RPMI8226 (cell line): ENCODE measurements at regions not wholly inside any gene's neighbourhood (a gene's known extent, or its start where the extent isn't known, plus 50 kb on each side); places are given as distances from the start of the nearest gene placed in this dataset.
"Not testable (repeated sequence)": the region's sequence is repeated elsewhere in the genome, so short reads cannot be mapped to it uniquely, and the experiment has no call there.

ENCODE experiments used
- DNase-seq: peaks from one replicate; pipeline ENCODE4 v3.0.0-alpha.2; 2015

DNA sequence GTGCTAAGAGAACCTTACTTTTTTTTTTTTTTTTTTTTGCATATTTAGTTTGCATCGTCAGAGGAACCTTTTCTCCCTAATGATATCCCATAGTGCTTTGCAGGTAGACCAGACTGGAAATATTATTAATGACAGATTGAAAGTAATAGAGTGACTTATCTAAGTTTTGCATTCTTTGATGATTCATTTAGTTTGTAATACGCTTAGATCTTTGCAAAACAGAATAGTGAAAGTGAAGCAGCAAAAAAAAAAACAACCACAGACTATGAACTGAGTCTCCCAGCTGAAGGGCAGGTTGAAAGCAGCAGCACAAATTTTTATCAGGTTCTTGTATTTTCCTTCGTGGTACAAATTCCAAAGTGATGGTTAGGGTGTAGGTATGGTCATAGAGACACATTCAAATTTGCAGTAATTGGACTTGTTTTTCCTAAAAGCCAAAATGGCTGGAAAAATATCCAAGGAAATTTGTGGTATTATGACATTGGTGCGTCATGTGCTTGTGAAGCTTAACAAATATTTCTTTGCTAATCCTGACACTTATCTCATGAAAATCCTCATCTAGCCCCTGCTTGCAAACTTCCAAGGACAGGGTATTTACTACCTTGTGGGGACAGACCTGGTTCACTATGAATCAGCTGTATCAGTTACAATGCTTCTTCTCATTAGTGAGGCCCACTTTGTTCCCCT, 81.8 kb upstream of the CREB5 start:
- DNase-seq, result no peak

DNA sequence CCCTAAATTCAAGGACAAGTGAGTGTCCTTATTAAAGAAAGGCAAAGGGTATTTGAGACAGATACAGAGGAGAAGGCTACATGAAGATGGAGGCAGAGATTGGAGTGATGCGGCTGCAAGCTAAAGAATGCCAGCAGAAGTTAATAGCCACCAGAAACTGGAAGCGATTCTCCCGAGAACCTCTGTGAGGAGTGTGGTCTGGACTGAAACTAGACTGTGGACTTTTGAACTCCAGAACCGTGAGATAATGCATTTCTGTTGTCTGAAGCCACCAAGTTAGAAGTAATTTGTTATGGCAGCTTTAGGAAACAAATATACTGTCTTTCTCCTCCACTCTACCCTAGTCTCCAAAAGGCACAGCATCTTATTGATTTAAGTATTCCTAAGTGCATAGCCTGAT, 80.3 kb upstream of the CREB5 start:
- DNase-seq, result peak; percentile 9

DNA sequence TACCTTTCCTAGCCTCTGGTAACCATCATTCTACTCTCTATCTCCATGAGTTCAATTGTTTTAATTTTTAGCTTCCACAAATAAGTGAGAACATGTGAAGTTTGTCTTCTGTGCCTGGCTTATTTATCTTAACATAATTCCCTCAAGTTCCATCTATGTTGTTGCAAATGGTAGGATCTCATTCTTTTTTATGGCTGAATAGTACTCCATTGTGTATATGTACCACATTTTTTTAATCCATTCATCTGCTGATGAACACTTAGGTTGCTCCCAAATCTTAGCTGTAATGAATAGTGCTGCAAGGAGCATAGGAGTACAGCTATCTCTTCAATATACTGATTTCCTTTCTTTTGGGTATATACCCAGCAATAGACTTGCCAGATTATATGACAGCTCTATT, 78.8 kb upstream of the CREB5 start:
- not testable (repeated sequence) for DNase-seq

DNA sequence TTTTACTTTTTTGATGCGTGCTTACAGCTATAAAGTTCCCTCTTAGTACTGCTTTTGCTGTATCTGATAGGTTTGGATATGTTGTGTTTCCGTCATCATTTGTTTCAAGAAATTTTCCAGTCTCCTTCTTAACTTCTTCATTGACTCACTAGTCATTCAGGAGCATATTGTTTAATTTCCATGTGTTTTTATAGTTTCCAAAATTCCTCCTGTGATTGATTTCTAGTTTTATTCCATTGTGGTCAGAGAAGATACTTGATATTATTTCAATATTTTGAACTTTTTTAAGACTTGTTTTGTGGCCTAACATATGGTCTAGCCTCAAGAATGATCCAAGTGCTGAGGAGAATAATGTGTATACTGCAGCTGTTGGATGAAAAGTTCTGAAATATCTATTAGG, 75.5 kb upstream of the CREB5 start:
- no peak for DNase-seq

DNA sequence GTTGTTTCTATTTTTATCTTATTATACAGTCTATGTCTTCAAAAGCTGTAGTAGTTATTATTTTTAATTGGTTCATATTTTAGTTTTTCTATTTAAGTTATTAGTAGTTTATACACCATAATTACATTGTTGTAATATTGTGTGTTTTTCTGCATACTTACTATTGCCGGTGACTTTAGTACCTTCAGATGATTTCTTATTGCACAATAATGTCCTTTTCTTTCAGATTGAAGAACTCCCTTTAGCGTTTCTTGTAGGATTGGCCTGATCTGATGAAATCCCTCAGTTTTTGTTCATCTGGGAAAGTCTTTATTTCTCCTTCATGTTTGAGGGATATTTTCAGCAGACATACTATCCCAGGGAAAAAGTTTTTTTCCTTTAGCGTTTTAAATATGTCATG, 74.3 kb upstream of the CREB5 start:
- no peak for DNase-seq

DNA sequence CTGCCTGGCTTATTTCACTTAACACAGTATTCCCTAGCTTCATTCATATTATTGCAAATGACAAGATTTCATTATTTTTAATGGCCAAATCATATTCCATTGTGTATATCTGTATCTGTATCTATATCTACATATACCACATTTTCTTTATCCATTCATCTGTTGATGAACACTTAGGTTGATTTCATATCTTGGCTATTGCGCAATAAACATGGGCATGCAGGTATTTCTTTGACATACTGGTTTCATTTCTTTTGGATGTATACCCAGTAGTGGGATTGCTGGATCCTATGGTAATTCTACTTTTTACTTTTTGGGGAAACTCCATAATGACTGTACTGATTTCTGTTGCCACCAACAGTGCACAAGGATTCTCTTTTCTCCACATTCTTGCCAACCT, 68.9 kb upstream of the CREB5 start:
- DNase-seq, result no peak

DNA sequence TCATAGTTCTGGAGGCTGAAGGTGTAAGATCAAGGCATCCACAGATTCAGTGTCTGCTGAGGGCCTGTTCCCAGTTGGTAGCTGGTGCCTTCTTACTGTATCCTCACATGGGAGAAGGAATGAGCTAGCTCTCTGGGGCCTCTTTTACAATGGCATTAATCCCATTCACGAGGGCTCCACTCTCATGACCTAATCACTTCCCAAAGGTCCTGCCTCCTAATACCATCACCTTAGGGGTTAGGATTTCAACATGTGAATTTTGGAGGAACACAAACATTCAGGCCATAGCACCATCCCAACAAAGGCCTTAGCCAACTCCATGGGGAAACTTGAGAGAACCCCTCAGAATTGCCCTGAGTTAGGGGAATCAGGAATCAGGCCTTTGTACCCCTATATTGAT, 66.1 kb upstream of the CREB5 start:
- no peak for DNase-seq

DNA sequence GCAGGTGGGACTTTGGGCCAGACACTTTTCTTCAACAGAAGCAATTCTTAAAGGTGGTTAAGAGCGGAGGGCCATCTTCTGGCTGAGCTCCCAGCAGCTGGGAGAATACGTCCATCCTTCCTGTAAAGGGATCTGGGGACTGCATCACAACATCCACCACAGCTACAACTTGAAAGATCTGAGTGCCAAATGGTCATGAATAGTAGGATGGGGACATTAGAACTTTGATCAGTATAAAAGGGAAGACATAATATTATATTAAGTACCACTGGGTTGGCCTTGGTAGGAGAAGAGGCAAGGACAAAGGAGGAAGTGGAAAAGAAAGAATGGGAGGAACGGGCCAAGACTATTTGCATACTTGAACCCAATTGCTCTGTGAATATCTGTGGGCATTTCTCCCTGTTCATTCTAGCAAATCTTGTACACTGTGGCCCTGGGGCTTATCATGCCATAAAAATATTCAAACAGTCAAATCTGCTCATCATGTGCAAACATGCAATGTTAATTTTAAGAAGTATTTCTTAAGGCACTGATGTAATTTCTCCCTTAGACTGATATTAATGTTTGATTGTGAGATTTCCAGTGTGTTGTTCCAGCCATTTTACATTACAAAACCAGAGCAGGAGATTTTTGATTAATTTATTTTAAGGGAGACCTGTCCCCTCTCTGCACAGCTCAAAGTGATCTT, 65.5 kb upstream of the CREB5 start:
- DNase-seq, result no peak

DNA sequence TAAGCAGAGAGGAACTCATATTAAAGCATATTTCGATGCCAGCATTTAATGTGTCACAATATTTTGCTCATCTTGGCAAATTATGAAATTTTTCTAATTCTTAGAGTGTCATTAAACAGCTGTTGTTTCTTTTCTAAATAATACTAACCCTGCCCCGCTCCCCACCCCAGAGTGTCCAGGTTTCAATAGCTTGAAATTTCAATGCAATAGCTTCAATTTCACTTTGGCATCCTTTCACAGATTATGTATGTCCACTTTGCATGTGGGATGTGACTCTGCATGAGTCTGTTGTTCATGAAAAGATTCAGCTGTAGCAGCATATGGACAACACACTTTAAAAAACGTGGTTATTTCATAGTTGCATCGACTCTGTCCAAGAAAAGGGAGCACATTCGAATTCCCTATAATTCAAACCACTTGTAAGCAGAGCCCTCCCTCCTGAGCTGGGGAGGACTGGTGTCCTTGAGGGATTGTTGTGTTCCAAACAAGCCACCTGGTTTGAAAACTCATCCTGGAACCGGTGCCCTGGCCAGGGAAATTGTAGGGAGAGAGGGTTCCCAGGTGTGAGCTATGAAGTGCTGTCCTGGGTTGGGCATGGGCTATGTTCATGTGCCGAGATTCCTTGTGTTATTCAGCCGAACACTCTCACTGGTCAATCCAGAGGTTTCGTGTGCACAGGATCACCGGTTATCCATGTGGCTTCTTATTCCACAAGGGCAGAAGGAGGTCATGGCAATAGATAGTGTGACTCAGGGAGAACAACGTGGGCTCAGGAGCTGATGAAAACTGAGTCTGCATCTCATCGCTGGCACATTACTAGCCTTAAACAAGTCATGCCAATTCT, 64.6 kb upstream of the CREB5 start:
- no peak for DNase-seq

DNA sequence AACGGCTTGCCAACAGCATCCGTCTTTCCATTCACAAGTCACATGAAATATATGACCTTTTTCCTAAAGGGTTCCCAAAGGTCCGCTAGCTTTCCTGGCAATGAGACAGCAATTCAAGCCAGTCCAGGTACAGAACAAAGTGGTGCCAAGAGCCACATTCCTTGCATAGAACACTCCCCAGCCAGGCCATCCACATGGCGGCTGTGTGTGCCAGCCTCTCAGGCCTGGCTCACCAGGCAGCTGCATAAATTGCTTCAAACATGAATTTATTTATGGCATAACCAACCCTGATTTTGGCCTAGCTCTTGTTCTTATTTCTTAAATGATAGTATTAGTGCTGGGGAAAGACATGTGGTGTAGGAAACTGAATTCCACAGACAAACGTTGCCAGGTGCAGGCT, 63.7 kb upstream of the CREB5 start:
- no peak for DNase-seq

DNA sequence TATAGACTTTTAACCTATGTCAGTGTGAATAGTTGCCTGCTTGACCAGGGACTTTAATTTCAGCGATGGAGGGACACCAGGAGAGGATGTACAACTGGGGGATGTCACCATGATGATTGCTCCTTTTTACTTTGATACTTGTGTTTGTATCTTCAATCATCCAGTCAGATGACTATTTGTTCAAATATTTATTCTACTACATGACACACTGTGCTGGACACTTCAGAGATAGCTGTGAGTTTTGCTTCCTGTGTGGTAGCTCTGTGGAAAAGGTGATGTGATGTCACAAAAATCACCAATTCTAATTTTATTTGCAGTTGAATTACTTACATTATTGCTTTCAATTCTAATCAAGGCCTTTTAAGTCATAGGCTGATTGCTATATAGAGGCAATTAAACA, 62.7 kb upstream of the CREB5 start:
- DNase-seq, result no peak

DNA sequence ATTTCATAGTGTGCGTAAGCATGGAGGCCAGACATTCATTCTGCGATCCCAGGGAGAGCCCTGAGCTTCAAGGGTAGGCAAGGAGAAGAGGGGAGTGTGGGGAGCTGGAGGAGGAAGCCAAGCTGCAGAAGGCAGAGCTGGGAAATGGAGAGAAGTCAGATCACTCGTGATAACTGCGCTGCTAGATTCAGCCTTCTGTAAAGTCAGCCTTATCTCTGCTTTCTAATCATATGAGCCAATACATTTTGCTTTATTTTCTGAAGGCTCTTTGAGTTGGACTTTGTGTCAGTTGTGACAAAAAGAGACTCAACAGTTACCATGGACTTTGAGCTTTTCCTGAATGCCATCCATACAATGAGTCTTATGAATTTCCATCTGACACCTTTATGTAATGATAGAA, 61.7 kb upstream of the CREB5 start:
- DNase-seq, result no peak

DNA sequence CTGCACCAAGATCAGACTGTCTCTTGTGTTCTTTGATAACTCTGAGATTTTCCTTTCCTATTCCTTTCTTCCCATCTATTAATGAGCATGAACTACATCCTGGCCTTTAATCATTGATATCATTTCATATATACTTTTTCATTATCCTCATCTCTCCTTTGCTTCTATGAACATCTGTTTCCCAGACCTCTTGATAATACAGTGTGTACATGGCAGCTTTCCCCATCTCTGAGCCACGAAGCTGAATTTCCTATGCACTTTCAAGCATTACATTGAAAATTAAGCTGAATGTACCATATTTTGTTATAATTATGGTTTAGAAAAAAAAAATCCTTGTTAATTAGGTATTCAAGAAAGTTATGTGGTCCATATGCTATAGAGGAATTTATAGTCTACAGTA, 60.9 kb upstream of the CREB5 start:
- no peak for DNase-seq

DNA sequence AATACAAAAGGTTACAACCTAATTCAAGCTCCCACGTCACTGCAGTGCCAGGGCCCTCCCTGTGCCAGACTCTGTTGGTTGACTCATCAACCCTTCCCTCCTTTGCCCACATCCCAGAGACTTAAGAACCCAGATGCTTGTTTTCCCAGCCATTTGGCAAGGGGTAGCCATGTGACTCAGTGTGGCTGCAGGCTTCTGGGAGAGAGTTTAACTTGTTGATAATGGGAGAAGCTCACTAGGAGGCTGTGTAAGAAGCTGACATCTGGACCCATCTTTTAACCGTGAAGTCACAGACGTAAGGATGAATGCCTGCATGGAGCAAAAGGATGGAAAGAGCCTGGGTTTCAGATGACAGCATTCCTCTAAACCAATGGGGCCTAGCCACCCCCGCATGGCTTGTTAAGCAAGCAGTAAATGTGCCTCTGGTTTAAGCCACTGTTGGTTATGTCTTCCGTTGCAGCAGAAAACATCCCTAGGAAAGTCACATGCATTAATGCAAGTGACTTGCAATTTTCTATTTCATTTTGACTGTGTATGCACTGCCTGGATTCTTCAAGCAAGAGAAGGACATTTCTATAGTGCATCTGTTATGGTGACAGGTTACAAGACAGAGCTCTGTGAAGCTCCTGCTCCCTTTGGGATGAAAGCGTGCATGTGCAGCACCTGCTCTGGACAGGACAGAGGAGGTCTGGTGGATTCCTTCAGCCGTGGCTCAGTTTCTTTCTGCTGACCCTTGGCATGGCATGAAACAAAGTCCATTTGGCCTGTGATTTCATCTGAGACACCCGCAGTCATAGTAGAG, 57.5 kb upstream of the CREB5 start:
- no peak for DNase-seq

DNA sequence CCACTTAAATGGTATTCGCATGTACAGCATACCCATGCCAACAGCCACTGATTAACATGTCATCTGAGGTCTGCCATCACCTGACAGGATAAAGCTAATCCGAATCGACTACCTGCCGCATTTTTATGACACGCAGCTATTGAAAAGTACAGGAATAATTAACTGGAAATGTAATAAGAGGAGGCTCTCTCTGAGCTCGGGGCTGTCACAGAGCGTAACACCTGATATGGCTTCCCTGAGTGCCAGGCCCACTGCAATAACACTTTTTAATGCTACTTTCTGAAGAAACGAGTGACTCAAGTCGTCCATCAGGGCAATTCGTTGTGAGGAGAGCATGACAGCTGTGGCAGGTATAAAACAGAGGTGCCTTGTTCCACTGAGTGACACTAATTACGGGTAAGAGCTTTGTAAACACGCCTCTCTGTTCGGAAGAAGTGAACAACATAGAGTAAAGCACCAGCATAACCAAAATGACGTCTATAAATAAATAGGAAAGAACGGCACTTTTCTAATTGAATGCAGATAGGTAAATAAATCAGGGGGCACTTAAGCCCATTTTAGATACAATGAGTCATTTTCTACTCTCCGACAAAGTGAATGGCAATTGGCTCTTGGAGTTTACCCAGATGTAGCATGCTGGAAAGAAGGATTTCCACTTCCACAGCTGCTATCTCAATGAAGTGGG, 56.5 kb upstream of the CREB5 start:
- DNase-seq, result no peak

DNA sequence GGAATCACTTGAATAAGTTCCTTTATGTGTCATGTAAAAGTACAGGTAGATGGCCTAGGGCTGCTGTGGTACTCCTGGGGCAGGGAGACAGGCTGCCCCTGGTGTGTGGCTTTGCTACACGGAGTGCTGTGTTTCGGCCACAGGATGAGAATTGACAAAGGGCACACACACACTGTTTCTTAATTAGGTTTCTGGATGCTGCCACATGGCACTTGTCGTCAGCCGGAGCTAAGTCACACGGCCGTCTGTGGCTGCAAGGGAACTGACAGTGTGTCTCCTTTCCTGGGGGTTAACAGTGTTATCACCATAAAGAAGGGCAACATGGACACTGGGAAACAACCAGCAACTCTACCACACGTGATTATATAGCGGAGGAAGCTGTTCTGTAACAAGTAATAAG, 55.7 kb upstream of the CREB5 start:
- DNase-seq, result no peak

DNA sequence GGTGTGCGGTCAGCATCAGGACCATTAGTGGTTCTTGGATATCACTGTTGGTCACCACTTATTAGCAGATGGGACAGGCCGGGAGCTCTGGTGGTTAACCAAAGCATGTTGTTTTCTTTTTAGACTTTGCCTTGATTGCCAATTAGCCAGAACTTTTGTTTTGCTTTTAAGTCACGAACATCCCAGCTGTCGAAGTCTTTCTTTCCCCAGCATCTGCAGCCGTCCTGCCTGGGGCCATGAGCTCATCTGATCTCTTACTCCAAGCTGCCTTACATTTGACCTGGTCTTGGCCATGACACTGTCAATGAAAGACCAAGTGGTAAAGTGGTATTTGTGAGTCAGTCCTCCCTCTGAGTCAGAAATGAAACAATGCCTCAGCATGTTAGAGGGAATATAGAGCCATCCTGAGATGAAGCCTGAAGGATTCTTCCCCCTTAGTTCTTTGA, 53.9 kb upstream of the CREB5 start:
- DNase-seq, result no peak

DNA sequence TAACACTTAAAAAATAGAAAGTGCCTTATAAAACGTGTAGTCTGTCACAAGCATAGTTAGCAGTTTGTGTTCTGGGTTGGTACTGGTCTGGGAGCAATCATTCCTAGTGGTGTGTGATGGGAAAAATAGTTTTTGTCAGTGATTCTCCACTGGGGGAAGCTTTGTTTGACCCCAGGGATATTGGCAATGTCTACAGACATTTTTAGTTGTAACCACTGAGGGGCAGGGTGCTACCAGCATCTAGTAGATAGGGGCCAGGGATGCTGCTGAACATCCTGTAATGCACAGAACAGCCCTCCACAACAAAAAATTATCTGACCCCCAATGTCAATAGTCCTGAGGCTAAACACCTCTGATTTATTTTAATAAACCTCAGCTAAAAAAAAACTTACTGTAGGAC, 51.6 kb upstream of the CREB5 start:
- DNase-seq, result no peak

DNA sequence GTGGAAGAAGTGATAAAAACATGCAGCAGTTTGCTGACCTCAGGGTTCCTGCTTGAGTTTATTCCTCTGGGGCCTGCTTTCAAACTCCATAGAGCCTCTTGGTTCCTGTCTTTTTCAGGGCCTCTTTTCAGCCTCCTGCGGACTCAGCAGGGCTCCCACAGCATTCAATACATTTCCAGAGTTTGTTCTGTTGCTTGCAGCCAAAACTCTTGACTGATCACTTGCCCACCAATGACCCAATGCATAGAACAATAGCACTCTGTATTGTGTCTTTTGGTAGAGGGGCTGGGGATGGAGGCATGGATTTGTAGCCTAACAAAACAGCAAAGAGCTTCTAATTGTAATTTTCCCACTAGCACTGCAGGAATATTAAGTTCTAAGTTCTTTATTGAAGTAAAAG, 50.8 kb upstream of the CREB5 start:
- DNase-seq, result no peak

DNA sequence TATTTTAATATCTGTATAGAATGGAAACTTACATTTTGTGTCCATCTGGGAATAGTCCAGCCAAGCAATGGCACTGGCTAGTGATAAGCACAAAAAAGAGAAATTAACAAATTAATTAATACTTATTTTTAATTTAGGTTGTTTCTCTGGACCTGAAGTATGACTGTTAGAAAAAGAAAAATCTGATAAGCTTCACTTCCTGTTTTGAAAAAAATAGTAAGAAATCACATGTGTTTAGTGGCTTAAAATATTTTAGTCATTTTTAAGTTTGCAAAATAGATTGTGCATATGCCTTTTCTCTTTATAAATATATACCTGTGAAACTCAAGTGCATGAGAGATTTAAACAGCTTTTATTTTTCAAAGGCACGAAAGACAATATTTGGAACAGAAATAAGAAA, 50.1 kb upstream of the CREB5 start:
- no peak for DNase-seq
